ENCODE measurements at regions not wholly inside any gene's neighbourhood (a gene's known extent, or its start where the extent isn't known, plus 50 kb on each side); places are given as distances from the start of the nearest gene placed in this dataset.

GRCh38 chr6:156725712-156726111 lies 51.5 kb upstream of the ARID1B start:
- FAIRE-seq, result no peak

- no peak for FAIRE-seq
Observed at GRCh38 chr6:156720691-156721685, 56.2 kb upstream of the ARID1B start.

- FAIRE-seq, result no peak
Observed at GRCh38 chr6:156719720-156720563, 57.2 kb upstream of the ARID1B start.

- FAIRE-seq, result no peak
Observed at GRCh38 chr6:156719395-156719719, 57.8 kb upstream of the ARID1B start.

GRCh38 chr6:156718647-156719394 lies 58.4 kb upstream of the ARID1B start:
- FAIRE-seq, result no peak

GRCh38 chr6:156717542-156717941 lies 59.6 kb upstream of the ARID1B start:
- FAIRE-seq, result no peak

GRCh38 chr6:156715839-156716238 lies 61.3 kb upstream of the ARID1B start:
- FAIRE-seq, result no peak

- FAIRE-seq, result no peak
Observed at GRCh38 chr6:156713548-156713947, 63.6 kb upstream of the ARID1B start.

GRCh38 chr6:156710479-156710878 lies 66.7 kb upstream of the ARID1B start:
- FAIRE-seq, result no peak

GRCh38 chr6:156707818-156708217 lies 69.4 kb upstream of the ARID1B start:
- no peak for FAIRE-seq

- FAIRE-seq, result no peak
Observed at GRCh38 chr6:156703719-156704118, 73.5 kb upstream of the ARID1B start.

- FAIRE-seq, result no peak
Observed at GRCh38 chr6:156701966-156702365, 75.2 kb upstream of the ARID1B start.

GRCh38 chr6:156700440-156701057 lies 76.6 kb upstream of the ARID1B start:
- FAIRE-seq, result no peak

- no peak for FAIRE-seq
Observed at GRCh38 chr6:156699935-156700334, 77.2 kb upstream of the ARID1B start.

- no peak for FAIRE-seq
Observed at GRCh38 chr6:156699017-156699421, 78.2 kb upstream of the ARID1B start.

- FAIRE-seq, result no peak
Observed at GRCh38 chr6:156698239-156699016, 78.8 kb upstream of the ARID1B start.

GRCh38 chr6:156697225-156697830 lies 79.8 kb upstream of the ARID1B start:
- no peak for FAIRE-seq

- no peak for FAIRE-seq
Observed at GRCh38 chr6:156695742-156696141, 81.4 kb upstream of the ARID1B start.

GRCh38 chr6:156694679-156695078 lies 82.5 kb upstream of the ARID1B start:
- no peak for FAIRE-seq

- FAIRE-seq, result no peak
Observed at GRCh38 chr6:156691018-156691417, 86.2 kb upstream of the ARID1B start.

GRCh38 chr6:156689656-156690055 lies 87.5 kb upstream of the ARID1B start:
- FAIRE-seq, result no peak

Data from endometrium (tissue), 2 donors.